ENCODE measurements at regions not wholly inside any gene's neighbourhood (a gene's known extent, or its start where the extent isn't known, plus 50 kb on each side); places are given as distances from the start of the nearest gene placed in this dataset.

DNA sequence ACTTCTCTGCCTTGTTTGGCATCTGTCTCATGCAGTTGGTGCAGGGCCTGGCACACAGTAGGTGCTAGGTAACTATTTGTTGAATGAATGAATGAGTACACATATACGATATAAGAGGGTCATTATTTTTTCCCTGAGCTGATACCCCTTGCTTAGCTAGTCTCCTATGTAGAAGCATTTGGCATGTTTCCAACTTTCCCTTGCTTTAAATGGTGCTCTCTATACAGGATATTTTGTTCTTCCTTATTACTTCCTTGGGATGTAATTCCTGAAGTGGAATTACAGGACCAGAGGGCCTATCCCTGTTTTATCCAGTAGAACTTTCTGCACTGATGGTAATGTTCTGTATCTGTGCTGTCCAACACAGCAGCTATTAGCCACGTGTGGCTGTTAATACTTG lies 250.1 kb upstream of the PWP1 start:
- WGBS, 2 donors: 78 to 89% methylated on average over 2 of the region's 2 CpGs
- Histone ChIP-seq H3K9me3 (no peaks in the 10 kb centered on the region), H3K27me3 (no peaks in the 10 kb centered on the region), H3K4me3 (no peak overlapping the region), H3K27ac (no peak overlapping the region), H3K36me3 (ENCODE audit: low read depth, missing control alignments) (no peaks in the 10 kb centered on the region), H3K4me1 (no peaks in the 10 kb centered on the region)
- no peak for DNase-seq
- intact Hi-C loops (cut with DNase I; ENCODE audit: low total_unique reads): no loop called here
- no peak for TF ChIP-seq POLR2A (IDR thresholded peaks at IDR 0.05)
- TF ChIP-seq, protein P1, sequence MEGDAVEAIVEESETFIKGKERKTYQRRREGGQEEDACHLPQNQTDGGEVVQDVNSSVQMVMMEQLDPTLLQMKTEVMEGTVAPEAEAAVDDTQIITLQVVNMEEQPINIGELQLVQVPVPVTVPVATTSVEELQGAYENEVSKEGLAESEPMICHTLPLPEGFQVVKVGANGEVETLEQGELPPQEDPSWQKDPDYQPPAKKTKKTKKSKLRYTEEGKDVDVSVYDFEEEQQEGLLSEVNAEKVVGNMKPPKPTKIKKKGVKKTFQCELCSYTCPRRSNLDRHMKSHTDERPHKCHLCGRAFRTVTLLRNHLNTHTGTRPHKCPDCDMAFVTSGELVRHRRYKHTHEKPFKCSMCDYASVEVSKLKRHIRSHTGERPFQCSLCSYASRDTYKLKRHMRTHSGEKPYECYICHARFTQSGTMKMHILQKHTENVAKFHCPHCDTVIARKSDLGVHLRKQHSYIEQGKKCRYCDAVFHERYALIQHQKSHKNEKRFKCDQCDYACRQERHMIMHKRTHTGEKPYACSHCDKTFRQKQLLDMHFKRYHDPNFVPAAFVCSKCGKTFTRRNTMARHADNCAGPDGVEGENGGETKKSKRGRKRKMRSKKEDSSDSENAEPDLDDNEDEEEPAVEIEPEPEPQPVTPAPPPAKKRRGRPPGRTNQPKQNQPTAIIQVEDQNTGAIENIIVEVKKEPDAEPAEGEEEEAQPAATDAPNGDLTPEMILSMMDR (IDR thresholded peaks at IDR 0.05): no peak

DNA sequence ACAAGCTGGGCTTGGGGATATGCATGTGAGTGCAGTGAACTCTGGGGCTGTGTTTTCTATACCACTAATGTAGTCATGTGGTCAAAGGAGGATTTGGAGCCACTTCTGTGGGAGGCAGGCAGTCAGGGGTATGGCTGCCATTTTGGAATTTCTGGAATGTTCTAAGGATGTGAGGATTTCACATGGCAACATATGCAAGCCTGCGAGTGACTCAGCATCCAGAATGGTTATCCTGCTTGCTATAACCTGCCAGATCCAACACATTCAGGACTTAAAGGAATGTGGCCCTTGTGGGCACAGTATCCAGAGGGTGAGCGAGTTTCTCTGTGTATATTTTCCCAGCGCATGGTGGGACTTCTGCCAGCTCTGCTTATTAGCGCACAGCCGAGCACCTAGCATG lies 249.2 kb upstream of the PWP1 start:
- H3K4me3 ChIP-seq: no peak overlapping the region
- no peaks in the 10 kb centered on the region for H3K27me3 ChIP-seq
- WGBS, 2 donors: 84 to 93% methylated on average over 5 of the region's 5 CpGs
- H3K4me1 ChIP-seq: no peaks in the 10 kb centered on the region
- H3K9me3 ChIP-seq: no peaks in the 10 kb centered on the region
- no peak for DNase-seq
- intact Hi-C loops (cut with DNase I; ENCODE audit: low total_unique reads): no loop called here
- no peak overlapping the region for H3K27ac ChIP-seq
- TF ChIP-seq POLR2A (IDR thresholded peaks at IDR 0.05): no peak
- TF ChIP-seq, protein P1 (IDR thresholded peaks at IDR 0.05): no peak
- no peaks in the 10 kb centered on the region for H3K36me3 ChIP-seq (ENCODE audit: low read depth, missing control alignments)

DNA sequence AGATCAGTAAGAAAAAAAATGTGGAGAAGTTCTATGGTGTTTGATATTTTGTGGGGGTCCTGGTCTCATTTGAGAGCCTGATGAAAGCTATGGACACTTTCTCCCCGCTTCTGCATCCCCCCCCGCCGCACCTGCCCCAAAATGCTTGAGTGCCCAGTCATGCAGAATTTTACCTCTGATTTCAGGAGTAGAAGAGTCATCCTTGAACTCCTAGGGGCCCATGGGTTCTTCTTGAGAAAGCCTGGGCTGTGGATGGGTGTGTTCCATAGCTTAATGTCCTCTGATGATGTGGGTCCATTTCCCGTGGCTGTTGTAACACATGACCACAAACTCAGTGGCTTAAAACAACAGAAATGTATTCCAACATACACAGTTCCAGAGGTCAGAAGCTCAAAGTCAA lies 248.8 kb upstream of the PWP1 start:
- no peak for DNase-seq
- TF ChIP-seq POLR2A (IDR thresholded peaks at IDR 0.05): no peak
- TF ChIP-seq, protein P1 (IDR thresholded peaks at IDR 0.05): no peak
- Histone ChIP-seq H3K4me3 (no peak overlapping the region), H3K27ac (no peak overlapping the region), H3K9me3 (no peaks in the 10 kb centered on the region), H3K36me3 (ENCODE audit: low read depth, missing control alignments) (no peaks in the 10 kb centered on the region), H3K27me3 (no peaks in the 10 kb centered on the region), H3K4me1 (no peaks in the 10 kb centered on the region)
- 91% methylated on average over 4 of the region's 4 CpGs for WGBS, 2 donors
- intact Hi-C loops (cut with DNase I; ENCODE audit: low total_unique reads): no loop called here

DNA sequence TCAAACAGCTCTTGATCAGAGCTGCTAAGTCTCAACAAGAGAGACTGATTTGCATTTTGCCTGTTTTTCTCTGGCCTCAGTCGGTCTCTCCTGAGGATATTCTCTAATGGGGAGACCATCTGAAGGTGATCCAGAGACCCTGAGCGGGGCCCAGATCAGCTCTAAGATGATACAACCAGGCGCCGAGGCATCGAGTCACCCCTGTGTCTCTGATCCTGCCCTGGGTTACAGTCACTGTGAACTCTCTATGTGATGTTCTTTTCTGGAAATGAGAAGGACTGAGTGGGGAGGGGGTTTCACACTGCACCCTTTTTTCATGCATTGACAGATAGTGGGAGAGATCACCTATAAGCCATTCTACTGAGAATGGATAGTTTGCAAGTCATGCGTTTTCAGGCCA lies 247.6 kb upstream of the PWP1 start:
- no peak for DNase-seq
- H3K4me1 ChIP-seq: peaks cover 5% of the 10 kb centered on the region

More for the DNA sequence above, 247.6 kb upstream of the PWP1 start:
- Histone ChIP-seq H3K4me3 (no peak overlapping the region), H3K9me3 (no peaks in the 10 kb centered on the region), H3K27ac (no peak overlapping the region), H3K27me3 (no peaks in the 10 kb centered on the region), H3K36me3 (ENCODE audit: low read depth, missing control alignments) (no peaks in the 10 kb centered on the region)
- 92 to 99% methylated on average over 6 of the region's 6 CpGs for WGBS, 2 donors
- TF ChIP-seq, protein P1 (IDR thresholded peaks at IDR 0.05): no peak
- no peak for TF ChIP-seq POLR2A (IDR thresholded peaks at IDR 0.05)
- intact Hi-C loops (cut with DNase I; ENCODE audit: low total_unique reads): no loop called here

Measured in testis (tissue), 2 donors.